ENCODE measurements at regions not wholly inside any gene's neighbourhood (a gene's known extent, or its start where the extent isn't known, plus 50 kb on each side); places are given as distances from the start of the nearest gene placed in this dataset.
"Not testable (repeated sequence)": the region's sequence is repeated elsewhere in the genome, so short reads cannot be mapped to it uniquely, and the experiment has no call there.

GRCh38 chr6:8920244-8920643 is 484.9 kb upstream of the SLC35B3 start:
- TF ChIP-seq CTCF (conservative IDR thresholded peaks at IDR 0.05; ENCODE audit: low read depth, low read length); EZH2 (IDR thresholded peaks at IDR 0.05; ENCODE audit: borderline replicate concordance, low read depth, low read length, poor library complexity, severe bottlenecking): not testable (repeated sequence)

Data from A673 (cell line).